PC-3 (cell line): ENCODE measurements at regions not wholly inside any gene's neighbourhood (a gene's known extent, or its start where the extent isn't known, plus 50 kb on each side); places are given as distances from the start of the nearest gene placed in this dataset.

Experiments
- CTCF ChIP-seq: fragments of 300-600 bp; sonication (generic); conservative IDR thresholded peaks from 2 replicates; pipeline ENCODE4 v1.5.1; 2017; ENCODE audit warnings: antibody characterized with exemption, low read depth, mild to moderate bottlenecking, low read length
- EZH2 ChIP-seq: fragments of 300-600 bp; sonication (generic); IDR thresholded peaks from one replicate; pipeline ENCODE4 v1.6.1; 2017; ENCODE audit warnings: antibody characterized with exemption, mild to moderate bottlenecking, low read length; ENCODE audit not compliant: unreplicated experiment
- EZH2phosphoT487 ChIP-seq: fragments of 300-600 bp; sonication (generic); IDR thresholded peaks from 2 replicates; pipeline ENCODE4 v1.6.1; 2018; ENCODE audit warnings: mild to moderate bottlenecking, antibody characterized with exemption, low read length, borderline replicate concordance

DNA sequence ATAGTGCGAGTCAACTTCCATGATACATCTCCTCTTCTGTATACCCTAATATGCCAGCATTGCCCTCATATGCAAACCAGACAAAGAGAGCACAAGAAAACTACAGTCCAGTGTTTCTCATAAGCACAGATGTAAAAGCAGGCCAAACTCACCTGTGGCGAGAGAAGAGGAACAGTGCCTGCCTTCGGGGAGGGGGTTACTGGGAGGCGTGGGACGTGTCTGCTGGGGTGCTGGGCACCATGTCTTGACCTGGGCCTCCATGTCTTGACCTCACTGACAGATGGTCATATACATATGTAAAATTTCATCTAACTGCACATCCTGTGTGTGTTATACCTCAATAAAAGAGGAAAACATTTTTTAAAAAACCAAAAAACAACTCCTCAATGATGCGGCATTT lies 159.3 kb upstream of the PPP1R26 start:
- TF ChIP-seq CTCF (no peak), EZH2phosphoT487 (no peak), EZH2 (no peak)
